Nephron progenitor cell (in vitro differentiated cells): ENCODE measurements at regions not wholly inside any gene's neighbourhood (a gene's known extent, or its start where the extent isn't known, plus 50 kb on each side); places are given as distances from the start of the nearest gene placed in this dataset.

Experiments
- DNase-seq: peaks from one replicate; pipeline ENCODE4 v3.0.0; 2021
- H3K27ac Mint-ChIP-seq: 2 replicates; pipeline ENCODE4 v1.8.0; 2021; ENCODE audit warnings: mild to moderate bottlenecking, moderate library complexity, mixed read lengths
- H3K27me3 Mint-ChIP-seq: 2 replicates; pipeline ENCODE4 v1.8.0; 2021; ENCODE audit warnings: mild to moderate bottlenecking, low read depth, mixed read lengths; ENCODE audit not compliant: poor library complexity
- H3K36me3 Mint-ChIP-seq: 2 replicates; pipeline ENCODE4 v1.8.0; 2021; ENCODE audit warnings: low read depth, mixed read lengths
- H3K4me1 Mint-ChIP-seq: 2 replicates; pipeline ENCODE4 v1.8.0; 2021; ENCODE audit warnings: mixed read lengths
- H3K4me3 Mint-ChIP-seq: 2 replicates; pipeline ENCODE4 v1.8.0; 2021; ENCODE audit warnings: mild to moderate bottlenecking, moderate library complexity, mixed read lengths
- H3K9me3 Mint-ChIP-seq: 2 replicates; pipeline ENCODE4 v1.8.0; 2021; ENCODE audit warnings: mild to moderate bottlenecking, moderate library complexity, mixed read lengths
- TF ChIP-seq, protein P1 (sequence below): fragments of 200-600 bp; sonication (generic); IDR thresholded peaks from 2 replicates; pipeline ENCODE4 v1.5.0; 2021; ENCODE audit warnings: antibody characterized with exemption

DNA sequence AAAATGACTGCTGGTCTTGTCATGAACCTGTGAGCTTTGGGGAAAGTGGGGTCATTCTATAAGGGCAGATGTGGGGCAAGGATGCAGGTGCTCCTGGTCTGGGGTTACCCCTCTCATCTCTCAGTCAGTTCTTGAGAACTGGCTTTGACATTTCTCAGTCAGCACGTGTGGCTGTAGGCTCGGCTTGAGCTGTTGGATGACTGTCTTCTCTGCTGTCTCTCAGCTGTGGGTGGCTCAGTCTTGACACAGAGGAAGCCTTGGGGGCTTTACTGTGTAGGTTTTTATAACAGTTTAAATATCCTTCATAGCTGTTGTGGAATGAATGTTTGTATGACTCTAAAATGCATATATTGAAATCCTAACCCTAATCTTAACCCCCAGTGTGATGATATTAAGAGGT, 296.4 kb upstream of the CELF4 start:
- no peaks in the 10 kb centered on the region for H3K36me3 Mint-ChIP-seq
- TF ChIP-seq, protein P1, sequence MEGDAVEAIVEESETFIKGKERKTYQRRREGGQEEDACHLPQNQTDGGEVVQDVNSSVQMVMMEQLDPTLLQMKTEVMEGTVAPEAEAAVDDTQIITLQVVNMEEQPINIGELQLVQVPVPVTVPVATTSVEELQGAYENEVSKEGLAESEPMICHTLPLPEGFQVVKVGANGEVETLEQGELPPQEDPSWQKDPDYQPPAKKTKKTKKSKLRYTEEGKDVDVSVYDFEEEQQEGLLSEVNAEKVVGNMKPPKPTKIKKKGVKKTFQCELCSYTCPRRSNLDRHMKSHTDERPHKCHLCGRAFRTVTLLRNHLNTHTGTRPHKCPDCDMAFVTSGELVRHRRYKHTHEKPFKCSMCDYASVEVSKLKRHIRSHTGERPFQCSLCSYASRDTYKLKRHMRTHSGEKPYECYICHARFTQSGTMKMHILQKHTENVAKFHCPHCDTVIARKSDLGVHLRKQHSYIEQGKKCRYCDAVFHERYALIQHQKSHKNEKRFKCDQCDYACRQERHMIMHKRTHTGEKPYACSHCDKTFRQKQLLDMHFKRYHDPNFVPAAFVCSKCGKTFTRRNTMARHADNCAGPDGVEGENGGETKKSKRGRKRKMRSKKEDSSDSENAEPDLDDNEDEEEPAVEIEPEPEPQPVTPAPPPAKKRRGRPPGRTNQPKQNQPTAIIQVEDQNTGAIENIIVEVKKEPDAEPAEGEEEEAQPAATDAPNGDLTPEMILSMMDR: no peak
- peaks cover 4% of the 10 kb centered on the region for H3K9me3 Mint-ChIP-seq
- no peak overlapping the region for H3K4me3 Mint-ChIP-seq
- H3K4me1 Mint-ChIP-seq: peaks cover 5% of the 10 kb centered on the region
- peaks cover 4% of the 10 kb centered on the region for H3K27me3 Mint-ChIP-seq
- H3K27ac Mint-ChIP-seq: no peak overlapping the region
- no peak for DNase-seq

DNA sequence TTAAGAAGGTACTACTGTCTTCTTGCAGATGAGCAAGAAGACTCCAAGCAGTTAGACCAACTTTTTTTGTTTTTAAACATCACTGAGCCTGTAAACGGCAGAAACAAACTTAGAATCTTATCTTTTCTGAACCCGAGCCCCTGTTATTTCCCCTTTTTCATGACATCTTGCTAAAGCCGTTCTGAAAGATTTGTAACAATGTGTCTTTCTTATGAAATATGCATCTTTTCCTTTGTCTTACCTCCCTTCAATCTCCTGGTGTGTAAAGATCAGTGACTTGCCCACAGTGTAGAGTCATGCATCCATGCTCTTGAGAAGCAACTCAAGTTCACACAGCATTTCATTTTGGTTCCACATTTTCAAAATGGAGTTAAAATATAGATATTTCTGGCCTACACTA, 288.8 kb upstream of the CELF4 start:
- DNase-seq: no peak
- H3K36me3 Mint-ChIP-seq: no peaks in the 10 kb centered on the region

DNA sequence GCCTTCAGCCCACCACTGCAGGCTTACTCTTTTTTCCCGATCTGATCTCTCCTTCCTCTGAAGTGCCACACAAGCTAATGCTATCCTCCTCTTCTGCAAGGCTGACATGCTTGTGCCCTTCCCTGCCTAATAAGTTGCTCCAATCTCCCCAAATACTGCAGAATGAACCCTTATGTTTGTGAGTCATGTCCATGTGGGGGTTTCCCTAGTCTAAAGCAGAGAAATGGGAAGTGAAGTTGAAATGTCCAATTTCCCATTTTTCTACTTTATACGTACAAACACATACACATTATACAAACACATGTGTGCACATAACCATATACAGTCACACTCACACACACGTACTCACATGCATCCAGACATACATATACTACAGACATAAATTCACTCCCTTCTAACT, 288.1 kb upstream of the CELF4 start:
- no peak for DNase-seq
- Mint-ChIP-seq H3K27ac (no peak overlapping the region), H3K4me3 (no peak overlapping the region), H3K27me3 (peaks cover 3% of the 10 kb centered on the region), H3K4me1 (peaks cover 4% of the 10 kb centered on the region), H3K9me3 (peaks cover 13% of the 10 kb centered on the region), H3K36me3 (no peaks in the 10 kb centered on the region)
- TF ChIP-seq, protein P1: no peak

More for the DNA sequence above, 288.8 kb upstream of the CELF4 start:
- peaks cover 8% of the 10 kb centered on the region for H3K27me3 Mint-ChIP-seq
- peaks cover 4% of the 10 kb centered on the region for H3K4me1 Mint-ChIP-seq
- TF ChIP-seq, protein P1: no peak
- no peak overlapping the region for H3K4me3 Mint-ChIP-seq
- H3K27ac Mint-ChIP-seq: no peak overlapping the region
- peaks cover 13% of the 10 kb centered on the region for H3K9me3 Mint-ChIP-seq

DNA sequence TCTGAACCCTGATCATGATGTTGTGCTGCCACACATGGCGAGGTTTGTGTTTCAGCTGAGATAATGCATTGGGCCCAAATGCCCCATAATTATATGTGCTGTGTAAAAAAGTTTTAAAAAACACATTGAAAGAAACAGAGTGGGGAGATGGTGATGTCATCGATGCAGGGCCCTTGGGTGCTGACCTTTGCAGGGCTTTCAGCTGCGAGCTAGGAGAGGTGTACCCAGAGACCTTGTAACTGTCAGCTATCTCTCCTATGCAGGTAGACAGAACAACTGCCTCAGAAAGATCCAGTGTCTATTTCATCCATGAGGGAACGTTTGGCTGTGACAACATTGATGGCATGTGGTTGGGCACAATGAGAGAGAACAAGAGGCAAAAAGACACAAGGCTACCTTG, 286.9 kb upstream of the CELF4 start:
- Mint-ChIP-seq H3K27me3 (peaks cover 3% of the 10 kb centered on the region), H3K9me3 (peaks cover 10% of the 10 kb centered on the region), H3K4me3 (no peak overlapping the region), H3K36me3 (no peaks in the 10 kb centered on the region), H3K4me1 (peaks cover 4% of the 10 kb centered on the region), H3K27ac (no peak overlapping the region)
- TF ChIP-seq, protein P1: no peak
- no peak for DNase-seq

DNA sequence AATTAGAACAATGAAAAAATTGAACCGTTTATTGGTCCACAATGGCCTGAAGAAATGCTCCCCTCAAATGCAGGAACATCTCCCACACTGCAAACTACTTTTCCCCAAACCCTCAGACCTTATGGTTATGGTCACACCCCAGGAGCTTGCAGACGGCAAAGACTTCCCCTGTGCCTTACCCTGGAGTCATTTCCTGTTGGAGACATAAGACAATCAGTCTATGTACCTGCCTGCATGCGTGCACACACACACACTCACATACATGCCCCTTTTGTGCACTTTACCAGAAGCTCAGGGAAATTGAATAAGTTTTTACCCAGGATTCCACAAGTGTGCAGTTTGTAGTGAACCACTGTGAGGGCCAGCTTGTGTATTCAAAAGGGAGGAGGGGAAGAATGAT, 281.9 kb upstream of the CELF4 start:
- no peak for DNase-seq
- Mint-ChIP-seq H3K9me3 (no peaks in the 10 kb centered on the region), H3K27ac (no peak overlapping the region), H3K4me1 (peaks cover 13% of the 10 kb centered on the region), H3K36me3 (no peaks in the 10 kb centered on the region), H3K4me3 (no peak overlapping the region), H3K27me3 (peaks cover 3% of the 10 kb centered on the region)
- TF ChIP-seq, protein P1: no peak

DNA sequence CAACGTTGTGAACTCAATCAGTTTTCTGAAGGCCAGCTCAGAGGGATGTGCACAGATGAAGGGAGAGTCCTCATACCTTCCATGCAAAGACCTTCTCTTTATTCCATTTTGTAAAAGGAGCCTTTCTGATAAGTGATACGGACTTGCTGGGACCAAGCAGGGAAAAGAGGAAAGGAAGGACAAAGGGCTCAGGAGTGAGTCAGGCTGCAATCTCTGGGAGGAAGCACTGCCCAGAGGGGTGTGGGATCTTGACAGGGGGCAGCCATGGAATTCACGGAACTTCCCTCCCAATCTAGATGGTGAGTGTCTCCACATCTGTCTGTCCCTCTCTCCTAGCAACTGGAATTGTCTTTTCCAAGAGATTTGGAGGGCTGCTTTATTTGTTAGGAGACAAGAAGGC, 281.4 kb upstream of the CELF4 start:
- H3K9me3 Mint-ChIP-seq: no peaks in the 10 kb centered on the region
- DNase-seq: no peak
- no peak overlapping the region for H3K4me3 Mint-ChIP-seq
- peaks cover 12% of the 10 kb centered on the region for H3K4me1 Mint-ChIP-seq
- no peak overlapping the region for H3K27ac Mint-ChIP-seq
- TF ChIP-seq, protein P1: no peak
- peaks cover 3% of the 10 kb centered on the region for H3K27me3 Mint-ChIP-seq
- H3K36me3 Mint-ChIP-seq: no peaks in the 10 kb centered on the region
